T-helper 1 cell (primary cell): ENCODE measurements at regions not wholly inside any gene's neighbourhood (a gene's known extent, or its start where the extent isn't known, plus 50 kb on each side); places are given as distances from the start of the nearest gene placed in this dataset.
"Not testable (repeated sequence)": the region's sequence is repeated elsewhere in the genome, so short reads cannot be mapped to it uniquely, and the experiment has no call there.

Experiments used
- DNase-seq, 5 donors: peaks; one replicate each; pipeline ENCODE4 v3.0.0-alpha.2; 2012 to 2020

- DNase-seq = peak in 3 of 5 donors; percentile 15 to 42 (median 22)
These were observed 112.5 kb upstream of the PRSS1 start for GRCh38 chr7:142636751-142637150.

GRCh38 chr7:142636107-142636506 lies 113.2 kb upstream of the PRSS1 start:
- DNase-seq = not testable (repeated sequence)

GRCh38 chr7:142632271-142633134 lies 116.8 kb upstream of the PRSS1 start:
- peak in 4 of 5 donors; percentile 24 to 68 (median 40) for DNase-seq

DNA sequence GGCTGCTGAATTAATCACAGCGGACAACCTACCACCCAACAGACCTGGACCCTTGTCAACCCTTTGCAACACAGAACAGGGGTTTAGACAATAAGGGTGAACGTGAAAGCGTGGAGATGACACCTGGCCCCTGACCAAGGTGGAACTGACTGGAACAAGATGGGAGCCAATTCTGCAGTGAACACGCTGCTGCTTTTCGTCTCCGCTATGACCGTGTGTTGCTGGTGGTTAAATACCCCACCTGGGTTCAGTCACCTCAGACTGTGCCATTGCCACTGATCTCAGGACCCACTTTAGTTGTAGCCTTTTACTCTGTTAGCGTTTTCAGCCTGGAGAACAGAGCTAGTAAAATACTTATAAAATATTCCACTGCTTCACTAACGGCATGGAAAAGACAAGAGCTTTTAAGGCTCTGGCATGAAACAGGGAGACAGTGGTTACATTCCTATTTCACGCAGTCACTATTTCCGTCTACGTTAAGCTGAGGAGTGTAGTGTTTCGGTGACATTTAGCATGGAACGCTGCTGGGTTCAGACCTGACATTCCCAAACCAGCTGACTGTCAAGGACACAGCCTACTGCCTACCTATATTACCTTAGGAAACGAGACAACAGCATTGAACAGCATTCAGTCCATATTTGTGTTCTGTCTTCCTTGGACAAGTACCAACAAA lies 119.5 kb upstream of the PRSS1 start:
- DNase-seq = no peak

- no peak for DNase-seq
These were observed 120.3 kb upstream of the PRSS1 start for GRCh38 chr7:142628945-142629344.

- not testable (repeated sequence) for DNase-seq
These were observed 122.0 kb upstream of the PRSS1 start for GRCh38 chr7:142627223-142627622.

DNA sequence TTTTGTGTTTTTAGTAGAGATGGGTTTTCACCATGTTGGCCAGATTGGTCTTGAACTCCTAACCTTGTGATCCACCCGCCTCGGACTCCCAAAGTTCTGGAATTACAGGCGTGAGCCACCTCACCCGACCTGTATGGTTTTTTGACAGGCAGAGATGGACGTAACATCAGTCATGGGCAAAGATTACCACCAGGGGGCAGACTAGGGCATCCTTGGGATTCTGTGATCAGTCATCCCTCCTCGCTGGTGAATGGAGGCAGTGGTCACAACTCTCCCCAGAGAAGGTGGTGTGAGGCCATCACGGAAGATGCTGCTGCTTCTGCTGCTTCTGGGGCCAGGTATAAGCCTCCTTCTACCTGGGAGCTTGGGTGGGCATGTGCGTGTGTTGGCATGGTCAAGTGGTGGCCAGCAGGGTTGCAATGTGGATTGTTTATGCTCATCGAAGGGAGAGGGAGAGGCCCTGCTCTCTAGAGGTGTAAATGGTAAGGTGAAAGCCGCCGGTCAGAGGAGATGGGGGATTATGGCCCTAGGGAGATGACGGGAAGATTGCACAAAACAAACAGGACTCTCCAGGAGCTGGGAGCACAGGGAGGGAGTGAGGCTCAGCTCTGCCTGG lies 122.7 kb upstream of the PRSS1 start:
- peak; percentile 28 to 68 (median 54) for DNase-seq

DNA sequence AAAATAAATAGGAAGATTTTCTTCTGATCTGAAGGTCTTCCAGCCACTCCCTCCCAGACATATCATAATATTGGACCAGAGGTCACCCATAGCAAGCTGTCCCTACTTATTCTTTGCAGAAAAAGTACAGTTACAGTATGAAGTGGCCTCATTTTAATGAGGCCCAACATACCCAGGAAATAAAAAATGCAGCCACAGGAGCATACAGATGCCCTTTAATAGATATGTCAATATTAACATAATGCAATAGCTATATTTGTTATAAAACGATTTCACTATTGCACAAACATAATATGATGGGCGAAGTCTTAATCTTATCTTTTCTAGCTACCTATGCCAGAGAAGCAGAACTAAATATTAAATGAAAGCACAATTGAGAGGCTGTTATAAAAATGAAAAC lies 124.1 kb upstream of the PRSS1 start:
- not testable (repeated sequence) for DNase-seq

DNA sequence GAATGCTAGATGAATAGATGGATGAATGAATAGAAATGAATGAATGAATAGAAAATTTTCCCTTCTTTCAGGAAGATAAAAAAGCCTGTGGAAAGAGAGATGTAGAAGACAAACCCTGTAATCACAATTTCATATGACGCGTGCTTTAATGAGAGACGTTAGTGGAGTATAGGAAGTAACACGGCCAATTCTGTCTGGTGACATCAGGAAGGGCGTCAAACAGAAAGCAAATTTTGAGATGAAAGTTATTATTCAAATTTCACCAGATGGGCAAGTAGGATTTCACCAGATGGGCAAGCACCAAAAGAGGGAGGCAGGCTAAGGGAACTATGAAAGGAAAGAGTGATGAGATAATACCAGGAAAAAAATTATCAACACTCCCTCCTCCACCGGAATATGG lies 128.9 kb upstream of the PRSS1 start:
- no peak for DNase-seq

GRCh38 chr7:142618655-142619351 lies 130.5 kb upstream of the PRSS1 start:
- DNase-seq = no peak

GRCh38 chr7:142616842-142617241 lies 132.4 kb upstream of the PRSS1 start:
- no peak for DNase-seq

DNA sequence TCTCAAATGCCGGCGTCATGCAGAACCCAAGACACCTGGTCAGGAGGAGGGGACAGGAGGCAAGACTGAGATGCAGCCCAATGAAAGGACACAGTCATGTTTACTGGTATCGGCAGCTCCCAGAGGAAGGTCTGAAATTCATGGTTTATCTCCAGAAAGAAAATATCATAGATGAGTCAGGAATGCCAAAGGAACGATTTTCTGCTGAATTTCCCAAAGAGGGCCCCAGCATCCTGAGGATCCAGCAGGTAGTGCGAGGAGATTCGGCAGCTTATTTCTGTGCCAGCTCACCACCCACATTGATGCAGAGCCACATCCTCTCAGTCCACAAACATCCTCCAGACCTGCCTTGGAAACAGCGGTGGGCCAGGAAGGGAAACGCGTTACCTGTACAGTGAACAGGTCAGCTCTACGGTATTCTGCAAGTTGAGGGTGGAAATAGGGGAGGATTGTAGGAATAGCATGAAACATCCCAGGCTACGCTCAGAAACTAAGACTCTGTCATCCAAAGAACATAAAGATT lies 133.1 kb upstream of the PRSS1 start:
- no peak for DNase-seq

GRCh38 chr7:142615508-142615907 lies 133.8 kb upstream of the PRSS1 start:
- peak in 1 of 5 donors; percentile 29 for DNase-seq

DNA sequence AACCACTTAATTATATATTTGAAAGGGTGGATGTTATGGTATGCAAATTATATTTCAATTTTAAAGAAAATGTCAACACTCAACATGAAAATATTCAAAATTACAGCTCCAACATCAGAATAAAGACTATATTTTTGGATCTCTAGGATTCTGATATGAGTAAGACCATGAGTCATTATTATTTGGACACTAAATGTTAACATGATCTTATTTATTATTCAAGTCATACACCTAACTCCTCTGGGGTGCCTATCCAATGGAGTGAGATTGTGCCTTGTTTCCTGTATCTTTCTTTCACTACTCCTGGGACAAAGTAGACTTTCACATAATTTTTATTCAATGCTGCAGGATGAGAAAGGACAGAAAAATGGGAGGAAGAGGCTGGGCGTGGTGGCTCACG lies 135.2 kb upstream of the PRSS1 start:
- DNase-seq = no peak

DNA sequence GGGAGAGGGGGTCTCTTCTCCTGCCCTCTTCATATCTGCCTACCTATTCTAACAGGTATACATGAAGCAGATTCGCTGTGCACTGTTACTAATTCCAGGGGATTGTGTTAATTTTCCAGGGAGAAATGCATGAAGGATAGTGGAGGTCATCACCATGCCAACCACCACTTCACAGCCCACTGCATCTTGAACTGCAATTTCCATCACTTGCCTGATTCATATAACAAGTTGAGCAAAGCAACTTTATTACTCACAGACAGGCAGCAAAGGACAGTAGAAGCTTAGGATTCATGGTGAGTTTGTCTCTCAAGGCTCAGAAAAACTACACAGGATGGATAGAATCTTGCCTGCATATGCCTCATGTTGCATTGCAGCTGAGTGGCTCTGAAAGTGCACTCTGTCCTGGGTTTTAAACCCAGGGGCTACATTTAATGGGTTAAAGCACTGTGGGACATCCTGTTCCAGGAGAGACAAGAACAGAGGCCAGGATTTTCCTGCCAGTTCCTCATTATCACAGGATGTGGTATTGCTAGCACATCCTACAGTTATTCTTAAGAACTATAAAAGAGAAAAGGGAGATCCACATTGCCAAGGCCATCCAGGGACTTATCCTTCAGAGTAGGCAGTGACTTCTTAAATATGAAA lies 136.9 kb upstream of the PRSS1 start:
- no peak for DNase-seq

DNA sequence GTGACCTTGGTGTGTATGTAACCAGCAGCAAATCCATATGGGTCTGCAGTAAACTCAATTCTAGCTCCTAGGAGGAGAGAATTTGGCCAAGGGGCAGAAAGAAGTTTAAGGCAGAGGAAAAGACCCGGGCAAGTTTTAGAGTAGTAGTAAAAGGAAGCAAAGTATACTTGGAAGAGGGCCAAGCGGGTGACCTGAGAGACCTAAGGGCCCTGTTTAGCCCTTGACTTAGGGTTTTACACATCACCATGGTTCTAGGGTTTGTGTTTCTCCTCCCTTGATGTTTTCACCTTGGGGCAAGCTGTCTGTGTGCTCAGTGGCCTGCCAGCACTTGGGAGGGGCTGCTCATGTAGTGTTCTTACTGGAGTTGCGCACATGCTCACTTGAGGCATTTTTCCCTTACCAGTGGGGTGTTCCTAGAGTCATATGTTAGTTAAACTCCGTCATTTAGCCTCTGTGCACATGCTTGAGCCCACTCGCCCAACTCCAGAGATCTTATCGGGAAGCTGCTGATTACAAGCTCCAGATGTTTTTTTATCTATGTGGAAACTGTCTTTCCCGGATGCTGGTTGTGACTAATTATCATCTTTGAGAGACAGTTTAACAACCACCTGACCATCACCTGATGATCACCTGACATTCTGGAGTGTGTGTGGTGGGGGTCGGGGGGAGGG lies 137.6 kb upstream of the PRSS1 start:
- no peak for DNase-seq

DNA sequence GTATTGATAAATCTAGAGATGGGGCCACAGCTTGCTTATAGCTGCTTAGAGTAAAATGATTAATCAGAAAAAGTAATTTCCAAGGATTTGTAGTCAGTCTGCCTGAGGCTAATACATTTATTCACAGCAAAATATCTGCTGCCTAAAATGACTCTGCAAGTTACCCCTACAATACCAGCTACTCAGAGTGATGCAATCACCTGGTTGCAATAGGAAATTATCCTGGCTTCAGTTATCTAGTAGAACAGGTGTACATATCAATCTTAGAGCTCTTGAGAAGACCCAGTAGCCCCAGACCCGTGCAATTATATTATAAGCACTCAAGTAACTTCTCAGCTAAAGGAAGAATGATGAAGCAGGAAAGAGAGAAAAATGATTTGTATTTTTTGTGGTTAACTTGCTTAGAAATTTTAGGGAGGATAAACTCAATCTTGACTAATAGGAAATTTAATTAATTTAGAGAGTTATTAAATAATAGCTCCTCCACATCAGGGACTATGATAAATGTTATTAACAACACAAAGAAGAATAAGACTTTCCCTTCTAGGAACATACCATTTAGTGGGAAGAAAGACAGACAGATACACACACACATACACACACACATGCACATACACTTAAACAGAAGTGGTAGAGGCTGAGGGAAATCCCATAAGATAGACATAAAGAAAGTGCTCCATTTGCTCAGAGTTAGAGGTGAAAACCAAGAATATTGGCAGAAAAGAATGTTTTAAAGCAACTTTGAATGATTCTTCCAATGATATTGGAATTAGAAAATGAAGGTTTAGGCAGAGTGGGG lies 140.4 kb upstream of the PRSS1 start:
- DNase-seq = no peak

- DNase-seq = no peak
These were observed 141.9 kb upstream of the PRSS1 start for GRCh38 chr7:142607351-142607750.

GRCh38 chr7:142606081-142606480 lies 143.2 kb upstream of the PRSS1 start:
- no peak for DNase-seq

GRCh38 chr7:142604671-142605070 lies 144.6 kb upstream of the PRSS1 start:
- DNase-seq = no peak
